Esophagus muscularis mucosa (tissue), 4 donors: ENCODE measurements at regions not wholly inside any gene's neighbourhood (a gene's known extent, or its start where the extent isn't known, plus 50 kb on each side); places are given as distances from the start of the nearest gene placed in this dataset.

Experiments
- DNase-seq: peaks from one replicate; pipeline ENCODE4 v3.0.0-alpha.2; 2017; ENCODE audit errors: extremely low spot score
- H3K27ac ChIP-seq, 4 donors: fragments of 200-600 bp; sonication (generic); replicated peaks in 1 of 4; 1 replicate in 3 of 4; 2 replicates in 1 of 4; pipeline ENCODE4 v1.5.1; 2016 to 2019; ENCODE audit warnings: mild to moderate bottlenecking in 1 of 4
- H3K27me3 ChIP-seq, 4 donors: fragments of 200-600 bp; sonication (generic); one replicate each; pipeline versions ENCODE4 v1.5.1 to v1.6.0; 2016 to 2019
- H3K36me3 ChIP-seq, 4 donors: fragments of 200-600 bp; sonication (generic); one replicate each; pipeline ENCODE4 v1.5.1; 2016 to 2019
- H3K4me1 ChIP-seq, 4 donors: fragments of 200-600 bp; sonication (generic); one replicate each; pipeline ENCODE4 v1.5.1; 2016 to 2019
- H3K4me3 ChIP-seq, 4 donors: fragments of 200-600 bp; sonication (generic); 1 replicate in 2 of 4; 2 replicates in 2 of 4; pipeline ENCODE4 v1.5.1; 2016 to 2019; ENCODE audit warnings: mild to moderate bottlenecking in 4 of 4, moderate library complexity in 1 of 4
- H3K9me3 ChIP-seq, 4 donors: fragments of 200-600 bp; sonication (generic); 1 replicate in 3 of 4; 2 replicates in 1 of 4; pipeline ENCODE4 v1.5.1; 2016 to 2019
- CTCF ChIP-seq, 3 experiments: fragments of 200-600 bp in 2 of 3; fragments of 450-650 bp in 1 of 3; sonication (generic) in 2 of 3; IDR thresholded peaks; one replicate each; pipeline ENCODE4 v1.5.1; 2017 to 2019; ENCODE audit warnings: antibody characterized with exemption in 3 of 3, mild to moderate bottlenecking in 2 of 3, moderate library complexity in 1 of 3
- EP300 ChIP-seq: sonication (generic); formaldehyde crosslinking; IDR thresholded peaks from one replicate; pipeline ENCODE4 v1.6.1; 2017; ENCODE audit warnings: antibody characterized with exemption
- POLR2A ChIP-seq: fragments of 450-650 bp; IDR thresholded peaks from one replicate; pipeline ENCODE4 v1.6.1; 2017; ENCODE audit warnings: antibody characterized with exemption, moderate library complexity, mild to moderate bottlenecking, low read depth
- POLR2AphosphoS5 ChIP-seq, 2 donors: sonication (generic); formaldehyde crosslinking; IDR thresholded peaks; one replicate each; pipeline ENCODE4 v1.6.1; 2017; ENCODE audit warnings: antibody characterized with exemption in 2 of 2
- WGBS: methylation state at CpG from one replicate; pipeline ENCODE4 v1.1.5; 2018; 5-methylcytosine and 5-hydroxymethylcytosine counted together
- intact Hi-C: fragments of 100-400 bp; cut with DNase I; formaldehyde crosslinking; loops from one replicate; pipeline ENCODE4 v1.15.1; 2023

GRCh38 chr9:126230692-126231091 is 95.9 kb upstream of the MVB12B start:
- H3K27me3 ChIP-seq: peaks cover 0 to 4% (median 0%) of the 10 kb centered on the region in 4 donors
- no peak for TF ChIP-seq POLR2A
- no peak for TF ChIP-seq POLR2AphosphoS5 (IDR thresholded peaks at IDR 0.05)
- no peak for TF ChIP-seq CTCF (IDR thresholded peaks at IDR 0.05)
- no peak for TF ChIP-seq EP300
- intact Hi-C loops: no loop called here
- 91% methylated on average over 11 of the region's 11 CpGs for WGBS
- H3K4me3 ChIP-seq: no peak overlapping the region
- no peaks in the 10 kb centered on the region for H3K9me3 ChIP-seq
- no peak overlapping the region for H3K27ac ChIP-seq
- peaks cover 0 to 8% (median 3%) of the 10 kb centered on the region in 4 donors for H3K4me1 ChIP-seq
- H3K36me3 ChIP-seq: no peaks in the 10 kb centered on the region
- DNase-seq: peak; percentile 70

- Histone ChIP-seq H3K4me1 (peaks cover 0 to 8% (median 3%) of the 10 kb centered on the region in 4 donors), H3K27me3 (no peaks in the 10 kb centered on the region), H3K36me3 (no peaks in the 10 kb centered on the region), H3K27ac (no peak overlapping the region), H3K9me3 (no peaks in the 10 kb centered on the region), H3K4me3 (no peak overlapping the region)
- 96% methylated on average over 6 of the region's 6 CpGs for WGBS
- peak; percentile 89 for DNase-seq
- no peak for TF ChIP-seq POLR2AphosphoS5 (IDR thresholded peaks at IDR 0.05)
- no peak for TF ChIP-seq EP300
- TF ChIP-seq CTCF (IDR thresholded peaks at IDR 0.05): no peak
- no peak for TF ChIP-seq POLR2A
- intact Hi-C loops: no loop called here
These were observed 94.2 kb upstream of the MVB12B start for GRCh38 chr9:126232461-126232860.

DNA sequence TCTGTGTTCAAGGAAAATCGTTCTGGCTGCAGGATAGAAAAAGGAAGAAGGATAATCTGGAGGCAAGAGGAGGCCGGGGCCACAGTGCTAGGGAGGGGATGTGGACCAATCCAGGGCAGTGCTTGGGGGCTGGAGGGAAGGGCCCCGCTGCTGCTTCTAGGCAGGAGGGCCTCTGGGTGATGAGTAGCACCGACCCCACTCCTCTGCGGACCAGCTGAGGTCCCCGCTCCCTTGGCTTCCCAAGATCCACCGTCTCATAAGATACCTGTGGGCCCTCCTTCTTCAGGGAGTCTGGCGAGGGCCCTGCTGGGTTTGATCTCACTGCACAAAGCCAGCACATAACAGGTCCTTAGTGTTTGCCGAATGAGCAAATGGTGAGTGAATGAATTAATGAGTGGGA is 93.5 kb upstream of the MVB12B start:
- no peaks in the 10 kb centered on the region for H3K36me3 ChIP-seq
- TF ChIP-seq EP300: no peak
- no peak for TF ChIP-seq CTCF (IDR thresholded peaks at IDR 0.05)
- TF ChIP-seq POLR2A: no peak
- peaks cover 0 to 8% (median 3%) of the 10 kb centered on the region in 4 donors for H3K4me1 ChIP-seq
- no peak overlapping the region for H3K27ac ChIP-seq
- no peaks in the 10 kb centered on the region for H3K27me3 ChIP-seq
- DNase-seq: peak; percentile 62
- intact Hi-C loops: no loop called here
- H3K9me3 ChIP-seq: no peaks in the 10 kb centered on the region
- H3K4me3 ChIP-seq: no peak overlapping the region
- 86% methylated on average over 9 of the region's 9 CpGs for WGBS

DNA sequence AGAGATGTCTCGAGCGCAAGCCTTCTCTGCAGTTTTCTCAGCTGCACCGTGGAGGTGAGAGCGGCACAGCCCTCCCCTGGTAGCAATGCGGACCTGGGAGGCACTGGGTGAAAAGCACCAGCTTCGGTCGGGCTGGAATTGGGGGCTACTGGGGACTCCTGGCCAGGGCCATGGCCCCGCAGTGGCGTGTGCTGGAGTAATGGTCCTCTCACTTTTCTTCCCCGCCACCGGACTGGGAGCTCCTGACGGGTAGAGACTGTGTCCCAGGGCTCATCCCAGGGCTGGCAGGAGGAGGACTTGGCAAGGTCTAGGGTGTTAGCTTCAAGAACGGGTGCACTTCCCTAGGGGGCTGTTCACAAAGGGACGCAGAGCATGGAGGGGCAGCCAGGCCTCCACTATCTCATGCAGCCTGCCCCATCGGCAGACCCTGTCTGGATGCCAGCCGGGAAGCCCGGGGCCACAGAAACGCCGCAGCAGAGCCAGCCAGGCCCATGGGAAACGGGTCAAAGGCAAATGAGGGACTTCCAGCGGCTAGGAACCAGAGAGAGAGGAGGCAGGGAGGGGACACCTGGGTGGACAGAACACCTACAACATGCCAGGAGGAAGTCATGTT is 92.6 kb upstream of the MVB12B start:
- Histone ChIP-seq H3K27me3 (no peaks in the 10 kb centered on the region), H3K27ac (no peak overlapping the region), H3K36me3 (no peaks in the 10 kb centered on the region), H3K4me3 (no peak overlapping the region), H3K4me1 (peaks cover 0 to 1% (median under 1%) of the 10 kb centered on the region in 4 donors), H3K9me3 (no peaks in the 10 kb centered on the region)
- WGBS: 97% methylated on average over 14 of the region's 21 CpGs
- intact Hi-C loops: no loop called here
- peak; percentile 72 for DNase-seq
- TF ChIP-seq CTCF (IDR thresholded peaks at IDR 0.05) (no peak), POLR2AphosphoS5 (IDR thresholded peaks at IDR 0.05) (no peak)

DNA sequence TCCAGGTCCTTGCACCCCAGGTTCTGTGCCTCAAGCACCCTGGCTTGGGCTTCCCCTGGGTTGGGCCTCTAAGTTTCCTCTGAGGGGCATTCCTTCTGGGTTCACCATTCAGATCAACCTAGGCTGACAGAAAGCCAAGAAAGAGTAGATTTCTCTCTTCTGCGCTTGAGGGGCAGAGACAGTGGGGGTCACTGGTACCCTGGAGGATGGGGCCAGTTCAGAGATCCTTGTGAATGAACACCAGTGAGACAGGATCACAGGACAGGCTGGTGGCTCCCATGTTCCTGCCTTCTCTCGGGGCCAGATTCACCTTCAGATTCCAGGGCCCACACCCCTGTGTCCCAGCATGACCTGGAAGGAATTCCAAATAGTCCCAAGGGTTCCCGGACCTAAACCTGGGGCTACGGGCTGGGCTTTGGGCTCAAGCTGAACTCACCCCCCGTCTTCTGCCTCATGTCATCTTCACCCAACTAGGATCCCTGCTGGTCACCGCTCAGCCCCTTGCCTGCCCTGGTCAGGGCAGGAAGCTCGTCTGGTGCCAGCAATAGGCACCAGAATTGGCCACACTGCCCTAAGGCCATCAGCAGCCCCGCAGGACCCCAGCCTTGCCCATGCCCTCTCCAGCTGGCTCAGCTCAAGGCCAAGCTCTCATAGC is 91.8 kb upstream of the MVB12B start:
- WGBS: 90% methylated on average over 2 of the region's 8 CpGs
- no peaks in the 10 kb centered on the region for H3K27me3 ChIP-seq
- H3K9me3 ChIP-seq: no peaks in the 10 kb centered on the region
- no peak overlapping the region for H3K27ac ChIP-seq
- H3K4me3 ChIP-seq: no peak overlapping the region
- no peaks in the 10 kb centered on the region for H3K4me1 ChIP-seq
- intact Hi-C loops: no loop called here
- no peak for TF ChIP-seq EP300
- no peak for TF ChIP-seq POLR2A
- TF ChIP-seq CTCF (IDR thresholded peaks at IDR 0.05): no peak
- TF ChIP-seq POLR2AphosphoS5 (IDR thresholded peaks at IDR 0.05): no peak
- DNase-seq: peak; percentile 70
- no peaks in the 10 kb centered on the region for H3K36me3 ChIP-seq
